Cardiac fibroblast (primary cell): ENCODE measurements at regions not wholly inside any gene's neighbourhood (a gene's known extent, or its start where the extent isn't known, plus 50 kb on each side); places are given as distances from the start of the nearest gene placed in this dataset.

Experiments
- DNase-seq, 2 donors: peaks; one replicate each; pipeline versions ENCODE4 v3.0.0 to v3.0.0-alpha.2; 2010; ENCODE audit warnings: low read depth in 2 of 2
- H3K4me3 ChIP-seq, 2 donors: replicated peaks in 1 of 2; 1 replicate in 1 of 2; 2 replicates in 1 of 2; pipeline ENCODE4 v1.5.1; 2011; ENCODE audit warnings: low read depth in 2 of 2, low read length in 2 of 2, mild to moderate bottlenecking in 2 of 2, moderate library complexity in 1 of 2
- TF ChIP-seq, protein P1 (sequence below): IDR thresholded peaks from one replicate; pipeline ENCODE4 v1.5.1; 2011; ENCODE audit warnings: low read depth, mild to moderate bottlenecking, low read length, inconsistent platforms

DNA sequence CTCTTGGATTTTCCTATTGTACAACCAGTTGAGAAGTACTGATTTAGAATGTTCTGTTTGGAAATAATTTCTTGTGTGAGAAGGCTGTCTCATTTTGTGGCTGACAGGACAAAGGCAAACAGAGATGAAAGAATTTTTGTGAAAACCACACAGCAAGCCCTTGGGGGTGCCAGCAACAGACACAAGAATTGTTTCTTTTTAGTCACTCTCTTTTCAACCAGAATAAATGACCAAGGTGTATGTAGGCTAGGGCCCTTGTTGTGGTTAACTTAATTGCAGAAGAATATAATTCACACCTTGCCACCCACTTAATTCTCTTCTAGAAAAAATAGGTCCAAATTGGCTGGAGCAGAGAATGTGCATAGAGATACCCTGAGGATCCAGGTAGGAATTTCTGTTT, 329.4 kb upstream of the TBC1D5 start:
- TF ChIP-seq, protein P1, sequence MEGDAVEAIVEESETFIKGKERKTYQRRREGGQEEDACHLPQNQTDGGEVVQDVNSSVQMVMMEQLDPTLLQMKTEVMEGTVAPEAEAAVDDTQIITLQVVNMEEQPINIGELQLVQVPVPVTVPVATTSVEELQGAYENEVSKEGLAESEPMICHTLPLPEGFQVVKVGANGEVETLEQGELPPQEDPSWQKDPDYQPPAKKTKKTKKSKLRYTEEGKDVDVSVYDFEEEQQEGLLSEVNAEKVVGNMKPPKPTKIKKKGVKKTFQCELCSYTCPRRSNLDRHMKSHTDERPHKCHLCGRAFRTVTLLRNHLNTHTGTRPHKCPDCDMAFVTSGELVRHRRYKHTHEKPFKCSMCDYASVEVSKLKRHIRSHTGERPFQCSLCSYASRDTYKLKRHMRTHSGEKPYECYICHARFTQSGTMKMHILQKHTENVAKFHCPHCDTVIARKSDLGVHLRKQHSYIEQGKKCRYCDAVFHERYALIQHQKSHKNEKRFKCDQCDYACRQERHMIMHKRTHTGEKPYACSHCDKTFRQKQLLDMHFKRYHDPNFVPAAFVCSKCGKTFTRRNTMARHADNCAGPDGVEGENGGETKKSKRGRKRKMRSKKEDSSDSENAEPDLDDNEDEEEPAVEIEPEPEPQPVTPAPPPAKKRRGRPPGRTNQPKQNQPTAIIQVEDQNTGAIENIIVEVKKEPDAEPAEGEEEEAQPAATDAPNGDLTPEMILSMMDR, result no peak
- no peak overlapping the region for H3K4me3 ChIP-seq
- peak in 1 of 2 donors; percentile 9 for DNase-seq

DNA sequence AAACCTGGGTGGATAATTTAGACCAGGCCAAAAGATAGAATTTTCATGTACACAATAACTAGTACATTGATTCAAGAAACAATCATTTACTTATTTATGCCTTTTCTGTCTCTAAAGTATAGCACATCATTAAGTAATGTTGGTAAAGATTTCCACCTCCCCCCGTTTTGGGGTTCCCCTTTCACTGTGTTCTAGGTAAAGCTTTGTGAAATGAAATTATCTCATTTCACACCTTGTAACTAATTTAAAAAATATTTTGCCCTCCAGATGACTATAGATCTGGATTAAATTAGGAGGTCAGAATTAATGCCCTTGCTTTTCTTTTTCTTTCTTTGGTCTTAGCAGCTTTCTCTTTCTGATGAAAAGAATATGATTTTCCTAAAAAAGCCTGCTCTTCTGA, 328.5 kb upstream of the TBC1D5 start:
- H3K4me3 ChIP-seq, result no peak overlapping the region
- TF ChIP-seq, protein P1, result no peak
- no peak for DNase-seq

DNA sequence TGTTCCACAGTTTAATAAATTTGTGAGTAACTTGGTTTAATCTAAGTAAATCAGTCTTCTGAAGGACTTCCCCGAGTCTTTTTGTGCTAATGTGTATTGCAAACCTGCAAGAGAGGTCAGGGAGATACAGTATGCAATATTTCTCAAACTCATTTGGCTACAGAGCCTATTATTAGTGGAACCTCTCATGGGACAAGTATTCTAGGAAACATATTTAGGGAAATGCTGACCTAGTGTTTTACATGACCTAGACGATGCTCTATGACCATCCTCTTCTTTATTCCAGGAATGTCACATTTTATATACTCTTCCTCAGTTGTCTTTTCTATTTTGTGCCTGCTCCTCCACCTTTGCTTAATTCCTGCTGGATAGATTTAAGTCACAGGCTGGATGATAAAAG, 327.8 kb upstream of the TBC1D5 start:
- DNase-seq, result no peak
- no peak overlapping the region for H3K4me3 ChIP-seq
- TF ChIP-seq, protein P1, result no peak

DNA sequence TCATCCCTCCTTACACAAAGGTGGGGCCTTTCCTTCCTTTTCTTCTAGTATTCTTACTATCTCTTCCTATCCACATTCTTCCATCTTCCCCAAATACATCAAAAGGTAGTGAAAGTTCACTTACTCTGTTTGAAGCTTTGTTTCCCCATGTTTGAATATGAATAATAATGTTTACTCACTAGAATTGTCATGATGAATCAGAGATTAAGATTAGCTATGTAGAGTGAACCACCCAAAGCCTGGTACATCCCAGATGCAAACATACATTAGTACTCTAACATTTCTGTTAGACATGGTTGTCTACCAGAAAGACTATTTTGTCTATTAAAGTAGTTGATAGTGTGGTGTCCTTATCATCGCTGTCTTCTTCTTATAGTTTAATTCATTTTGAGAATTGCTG, 327.1 kb upstream of the TBC1D5 start:
- DNase-seq, result peak in 1 of 2 donors; percentile 36
- no peak overlapping the region for H3K4me3 ChIP-seq
- TF ChIP-seq, protein P1, result no peak

DNA sequence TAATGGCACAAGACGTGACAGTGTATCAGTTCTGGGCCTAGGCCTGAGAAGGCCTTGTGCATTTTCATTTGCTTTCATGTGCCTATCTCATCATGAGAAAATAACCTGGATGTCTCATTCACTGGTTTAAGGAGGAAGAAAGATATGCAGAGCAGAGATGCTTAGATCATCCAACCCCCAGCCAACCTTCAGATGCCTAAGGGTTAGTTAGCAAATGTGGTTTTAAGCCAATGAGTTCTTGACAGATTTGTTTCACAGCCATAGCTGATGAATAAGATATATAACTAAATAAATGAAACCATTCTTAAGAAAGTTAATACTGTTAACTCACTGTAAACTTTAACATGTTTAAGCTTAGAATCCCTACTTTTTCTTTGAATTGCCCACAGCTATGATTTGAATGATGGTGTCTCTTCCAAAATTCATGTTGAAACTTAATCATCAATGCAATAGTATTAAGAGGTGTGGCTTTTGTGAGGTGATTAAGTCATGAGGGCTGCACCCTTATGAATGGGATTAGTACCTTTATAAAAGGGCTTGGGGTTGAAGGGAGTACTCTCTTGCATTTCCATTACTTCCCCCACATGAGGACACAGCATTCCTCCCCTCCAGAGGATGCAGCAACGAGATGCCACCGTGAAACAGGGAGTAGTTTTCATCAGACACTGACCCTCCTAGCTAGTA, 324.6 kb upstream of the TBC1D5 start:
- DNase-seq, result no peak
- no peak overlapping the region for H3K4me3 ChIP-seq
- TF ChIP-seq, protein P1, result no peak

DNA sequence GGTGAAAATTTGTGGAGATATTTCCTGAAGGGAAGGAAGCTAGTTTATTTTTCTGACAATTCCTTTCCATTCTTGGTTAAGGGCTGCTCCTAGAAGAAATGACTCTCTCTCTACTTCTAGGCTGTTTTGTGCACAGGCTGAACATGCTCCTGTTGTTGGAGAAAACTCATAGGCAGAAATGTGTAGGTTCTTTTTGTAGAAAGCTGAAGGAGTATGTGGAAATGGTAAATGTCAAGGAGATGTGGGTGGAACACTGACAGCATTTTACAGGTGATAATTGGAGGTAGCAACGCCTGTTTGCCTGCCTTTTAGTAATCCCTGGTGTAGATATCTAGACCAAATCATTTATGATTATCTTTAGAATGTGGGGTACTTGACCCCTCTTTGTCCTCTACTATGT, 322.2 kb upstream of the TBC1D5 start:
- TF ChIP-seq, protein P1, result no peak
- no peak overlapping the region for H3K4me3 ChIP-seq
- DNase-seq, result no peak

DNA sequence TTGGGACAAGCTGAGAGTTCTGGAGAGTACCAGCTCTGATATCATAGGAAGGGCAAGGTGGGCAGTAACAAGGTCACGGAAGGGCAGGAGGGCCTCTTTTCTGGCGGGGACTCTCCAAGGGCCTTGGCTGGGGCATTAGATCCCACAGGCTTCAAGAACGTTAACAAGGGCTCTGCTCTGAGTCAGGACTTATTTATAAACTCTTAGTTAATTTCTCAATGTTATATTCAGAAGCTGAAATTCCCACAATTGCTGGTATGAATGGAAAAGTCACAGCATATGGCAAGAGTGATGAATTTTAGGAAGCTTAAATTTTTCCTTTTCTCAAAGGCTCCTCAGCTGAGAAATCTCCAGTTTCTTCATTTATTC, 320.2 kb upstream of the TBC1D5 start:
- peak in 1 of 2 donors; percentile 48 for DNase-seq
- TF ChIP-seq, protein P1, result no peak
- no peak overlapping the region for H3K4me3 ChIP-seq
